Astrocyte of the cerebellum (primary cell): ENCODE measurements at regions not wholly inside any gene's neighbourhood (a gene's known extent, or its start where the extent isn't known, plus 50 kb on each side); places are given as distances from the start of the nearest gene placed in this dataset.

Experiments used
- DNase-seq: peaks from one replicate; pipeline ENCODE4 v3.0.0-alpha.2; 2011; ENCODE audit warnings: low read depth
- H3K4me3 ChIP-seq: 2 replicates; pipeline ENCODE4 v1.5.1; 2011; ENCODE audit warnings: mild to moderate bottlenecking, low read depth, low read length, moderate library complexity
- CTCF ChIP-seq: IDR thresholded peaks from 2 replicates; pipeline ENCODE4 v1.5.1; 2012; ENCODE audit warnings: low read length, low read depth, moderate library complexity, mild to moderate bottlenecking; ENCODE audit errors: missing control alignments
- in situ Hi-C: cut with HindIII; loops from 2 replicates; pipeline ENCODE4 v1.10.0; 2017; ENCODE audit warnings: low sequenced_read_pairs

DNA sequence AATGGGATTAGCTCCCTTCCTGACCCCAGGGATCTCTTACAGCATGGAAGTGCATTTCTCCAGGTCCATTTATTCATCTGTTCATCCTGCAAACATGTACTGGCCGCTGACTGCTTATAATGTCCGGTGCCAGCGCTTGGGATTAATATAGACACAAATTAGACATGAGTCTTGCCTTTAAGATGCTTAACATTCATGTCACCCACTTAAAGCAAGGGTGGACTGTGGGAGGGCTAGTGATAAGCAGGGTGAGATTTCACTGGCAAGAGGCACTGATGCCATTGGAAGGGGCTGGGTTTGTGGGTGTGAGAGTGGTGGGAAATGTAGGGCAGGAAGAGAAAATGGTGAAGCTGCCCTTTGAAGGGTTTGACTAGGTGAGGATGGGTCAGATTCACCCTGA is 92.2 kb upstream of the MPHOSPH6 start:
- DNase-seq: no peak
- in situ Hi-C loops: no loop called here
- TF ChIP-seq CTCF: no peak
- no peak overlapping the region for H3K4me3 ChIP-seq

GRCh38 chr16:82260212-82260795 is 90.3 kb upstream of the MPHOSPH6 start:
- TF ChIP-seq CTCF: no peak
- in situ Hi-C loops: no loop called here
- no peak for DNase-seq
- H3K4me3 ChIP-seq: no peak overlapping the region

DNA sequence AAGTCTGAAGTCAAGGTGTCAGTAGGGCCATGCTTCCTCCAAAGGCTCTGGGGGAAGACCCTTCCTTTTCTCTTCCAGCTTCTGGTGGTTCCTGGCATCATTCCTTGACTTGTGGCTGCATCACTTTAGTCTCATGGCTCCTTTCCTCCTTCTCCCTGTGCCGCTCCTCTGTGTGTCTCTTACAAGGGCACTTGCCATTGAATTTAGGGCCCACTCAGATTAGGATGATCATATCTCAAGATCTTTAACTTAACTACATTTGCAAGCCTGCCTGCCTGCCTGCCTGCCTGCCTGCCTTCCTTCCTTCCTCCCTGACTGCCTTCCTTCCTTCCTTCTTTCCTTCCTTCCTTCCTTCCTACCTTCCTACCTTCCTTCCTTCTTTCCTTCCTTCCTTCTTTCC is 89.7 kb upstream of the MPHOSPH6 start:
- no peak for TF ChIP-seq CTCF
- no peak for DNase-seq
- no peak overlapping the region for H3K4me3 ChIP-seq
- in situ Hi-C loops: no loop called here

DNA sequence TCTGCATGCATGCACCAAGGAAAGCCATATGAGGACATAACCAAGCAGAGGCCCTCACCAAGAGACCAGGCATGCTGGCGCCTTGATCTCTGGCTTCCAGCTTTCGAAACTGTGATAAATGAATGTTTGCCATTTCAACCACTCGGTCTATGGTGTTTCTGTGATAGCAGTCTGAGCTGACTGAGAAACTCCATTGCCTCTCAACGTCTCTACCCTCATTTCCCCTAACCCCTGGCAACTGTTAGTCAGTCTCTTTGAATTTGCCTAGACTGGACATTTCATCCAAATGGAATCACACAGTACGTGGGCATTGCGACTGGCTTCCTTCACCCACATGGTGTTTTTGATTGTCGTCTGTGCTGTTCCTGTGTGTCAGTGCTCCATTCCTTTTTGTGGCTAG is 88.0 kb upstream of the MPHOSPH6 start:
- TF ChIP-seq CTCF: no peak
- no peak for DNase-seq
- in situ Hi-C loops: no loop called here
- no peak overlapping the region for H3K4me3 ChIP-seq

- no peak for TF ChIP-seq CTCF
- H3K4me3 ChIP-seq: no peak overlapping the region
- no peak for DNase-seq
- in situ Hi-C loops: no loop called here
Observed at GRCh38 chr16:82252582-82252981, 82.6 kb upstream of the MPHOSPH6 start.

GRCh38 chr16:82248677-82249076 is 78.7 kb upstream of the MPHOSPH6 start:
- no peak for TF ChIP-seq CTCF
- DNase-seq: no peak
- H3K4me3 ChIP-seq: no peak overlapping the region
- in situ Hi-C loops: no loop called here
